Ishikawa (cell line): ENCODE measurements at regions not wholly inside any gene's neighbourhood (a gene's known extent, or its start where the extent isn't known, plus 50 kb on each side); places are given as distances from the start of the nearest gene placed in this dataset.

Experiments
- CEBPB ChIP-seq: IDR thresholded peaks from 2 replicates; pipeline ENCODE4 v1.6.1; 2012
- CREB1 ChIP-seq: IDR thresholded peaks from 2 replicates; pipeline ENCODE4 v1.6.1; 2012; ENCODE audit warnings: low read depth
- EGR1 ChIP-seq: IDR thresholded peaks from 2 replicates; pipeline ENCODE4 v1.6.1; 2012
- EP300 ChIP-seq: IDR thresholded peaks from 2 replicates; pipeline ENCODE4 v1.6.1; 2012; ENCODE audit warnings: borderline replicate concordance
- FOXM1 ChIP-seq: IDR thresholded peaks from 2 replicates; pipeline ENCODE4 v1.6.1; 2012; ENCODE audit warnings: low read depth, borderline replicate concordance
- MAX ChIP-seq: IDR thresholded peaks from 2 replicates; pipeline ENCODE4 v1.6.1; 2012
- NFIC ChIP-seq: IDR thresholded peaks from 2 replicates; pipeline ENCODE4 v1.6.1; 2012
- RAD21 ChIP-seq: IDR thresholded peaks from 2 replicates; pipeline ENCODE4 v1.6.1; 2012; ENCODE audit warnings: low read depth
- REST ChIP-seq: IDR thresholded peaks from 2 replicates; pipeline ENCODE4 v1.6.1; 2012; ENCODE audit warnings: low read depth, mild to moderate bottlenecking
- TAF1 ChIP-seq: IDR thresholded peaks from 2 replicates; pipeline ENCODE4 v1.6.1; 2012; ENCODE audit warnings: low read depth, mild to moderate bottlenecking
- TCF12 ChIP-seq: IDR thresholded peaks from 2 replicates; pipeline ENCODE4 v1.6.1; 2012; ENCODE audit warnings: low read depth
- TEAD4 ChIP-seq: IDR thresholded peaks from 2 replicates; pipeline ENCODE4 v1.6.1; 2012
- USF1 ChIP-seq: IDR thresholded peaks from 2 replicates; pipeline ENCODE4 v1.6.1; 2012
- YY1 ChIP-seq: IDR thresholded peaks from 2 replicates; pipeline ENCODE4 v1.6.1; 2012; ENCODE audit warnings: low read depth
- ZBTB7A ChIP-seq: IDR thresholded peaks from 2 replicates; pipeline ENCODE4 v1.6.1; 2012; ENCODE audit warnings: low read depth

GRCh38 chr2:122011493-122012270 is 256.2 kb downstream of the TSN start:
- TF ChIP-seq NFIC (no peak), REST (no peak), TEAD4 (no peak), ZBTB7A (no peak), TCF12 (no peak), YY1 (no peak), EP300 (no peak), MAX (no peak), CREB1 (no peak), RAD21 (no peak), TAF1 (no peak), CEBPB (no peak), FOXM1 (no peak), USF1 (no peak), EGR1 (no peak)

GRCh38 chr2:122018736-122019135 is 263.3 kb downstream of the TSN start:
- TF ChIP-seq TEAD4 = no peak
- TF ChIP-seq USF1 = no peak
- TF ChIP-seq MAX = no peak
- no peak for TF ChIP-seq FOXM1
- no peak for TF ChIP-seq RAD21
- no peak for TF ChIP-seq YY1
- no peak for TF ChIP-seq NFIC
- TF ChIP-seq ZBTB7A = no peak
- TF ChIP-seq TAF1 = no peak
- TF ChIP-seq CEBPB = no peak
- no peak for TF ChIP-seq REST
- no peak for TF ChIP-seq EP300
- TF ChIP-seq CREB1 = no peak
- TF ChIP-seq TCF12 = no peak
- TF ChIP-seq EGR1 = no peak

- TF ChIP-seq ZBTB7A = no peak
- TF ChIP-seq NFIC = no peak
- no peak for TF ChIP-seq MAX
- no peak for TF ChIP-seq CEBPB
- TF ChIP-seq YY1 = no peak
- no peak for TF ChIP-seq FOXM1
- no peak for TF ChIP-seq EP300
- no peak for TF ChIP-seq RAD21
- no peak for TF ChIP-seq TCF12
- no peak for TF ChIP-seq TEAD4
Measured at GRCh38 chr2:122019724-122020123, 264.3 kb downstream of the TSN start.

- no peak for TF ChIP-seq TAF1
- no peak for TF ChIP-seq REST
Measured at GRCh38 chr2:122020377-122020776, 264.9 kb downstream of the TSN start.
